ENCODE measurements at regions not wholly inside any gene's neighbourhood (a gene's known extent, or its start where the extent isn't known, plus 50 kb on each side); places are given as distances from the start of the nearest gene placed in this dataset.
A peak's percentile ranks its signal among the peaks of the same experiment; 100 is the strongest.

GRCh38 chr11:70543611-70544010 lies 145.3 kb downstream of the CTTN start:
- H3K36me3 ChIP-seq (replicated peaks; ENCODE audit: control insufficient read depth, insufficient read depth, low read length), result no peaks in the 10 kb centered on the region
- H3K27me3 ChIP-seq (ENCODE audit: control insufficient read depth, insufficient read depth, low read length), result no peaks in the 10 kb centered on the region
- no peak overlapping the region for H3K4me3 ChIP-seq (ENCODE audit: insufficient read depth, low read depth, low read length)
- DNase-seq, result peak; percentile 48

GRCh38 chr11:70544067-70544773 lies 145.9 kb downstream of the CTTN start:
- Histone ChIP-seq H3K4me3 (ENCODE audit: insufficient read depth, low read depth, low read length) (no peak overlapping the region), H3K36me3 (replicated peaks; ENCODE audit: control insufficient read depth, insufficient read depth, low read length) (no peaks in the 10 kb centered on the region), H3K27me3 (ENCODE audit: control insufficient read depth, insufficient read depth, low read length) (no peaks in the 10 kb centered on the region)
- peak; percentile 63 for DNase-seq

- peak; percentile 92 for DNase-seq
- Histone ChIP-seq H3K36me3 (replicated peaks; ENCODE audit: control insufficient read depth, insufficient read depth, low read length) (no peaks in the 10 kb centered on the region), H3K4me3 (ENCODE audit: insufficient read depth, low read depth, low read length) (no peak overlapping the region), H3K27me3 (ENCODE audit: control insufficient read depth, insufficient read depth, low read length) (no peaks in the 10 kb centered on the region)
Observed at GRCh38 chr11:70544774-70545609, 146.7 kb downstream of the CTTN start.

GRCh38 chr11:70545610-70545912 lies 147.2 kb downstream of the CTTN start:
- Histone ChIP-seq H3K27me3 (ENCODE audit: control insufficient read depth, insufficient read depth, low read length) (no peaks in the 10 kb centered on the region), H3K36me3 (replicated peaks; ENCODE audit: control insufficient read depth, insufficient read depth, low read length) (no peaks in the 10 kb centered on the region)
- DNase-seq, result peak; percentile 54

GRCh38 chr11:70546191-70546940 lies 148.0 kb downstream of the CTTN start:
- peak; percentile 77 for DNase-seq
- no peaks in the 10 kb centered on the region for H3K27me3 ChIP-seq (ENCODE audit: control insufficient read depth, insufficient read depth, low read length)
- H3K36me3 ChIP-seq (replicated peaks; ENCODE audit: control insufficient read depth, insufficient read depth, low read length), result no peaks in the 10 kb centered on the region
- H3K4me3 ChIP-seq (ENCODE audit: insufficient read depth, low read depth, low read length), result no peak overlapping the region

More at GRCh38 chr11:70545610-70545912, 147.2 kb downstream of the CTTN start:
- H3K4me3 ChIP-seq (ENCODE audit: insufficient read depth, low read depth, low read length), result no peak overlapping the region

- Histone ChIP-seq H3K27me3 (ENCODE audit: control insufficient read depth, insufficient read depth, low read length) (no peaks in the 10 kb centered on the region), H3K36me3 (replicated peaks; ENCODE audit: control insufficient read depth, insufficient read depth, low read length) (no peaks in the 10 kb centered on the region), H3K4me3 (ENCODE audit: insufficient read depth, low read depth, low read length) (no peak overlapping the region)
- no peak for DNase-seq
Observed at GRCh38 chr11:70547386-70547785, 149.1 kb downstream of the CTTN start.

- no peaks in the 10 kb centered on the region for H3K36me3 ChIP-seq (replicated peaks; ENCODE audit: control insufficient read depth, insufficient read depth, low read length)
- no peak overlapping the region for H3K4me3 ChIP-seq (ENCODE audit: insufficient read depth, low read depth, low read length)
- no peaks in the 10 kb centered on the region for H3K27me3 ChIP-seq (ENCODE audit: control insufficient read depth, insufficient read depth, low read length)
- DNase-seq, result peak; percentile 67
Observed at GRCh38 chr11:70547821-70548670, 149.7 kb downstream of the CTTN start.

GRCh38 chr11:70548976-70549375 lies 150.6 kb downstream of the CTTN start:
- no peaks in the 10 kb centered on the region for H3K36me3 ChIP-seq (replicated peaks; ENCODE audit: control insufficient read depth, insufficient read depth, low read length)
- H3K4me3 ChIP-seq (ENCODE audit: insufficient read depth, low read depth, low read length), result no peak overlapping the region
- DNase-seq, result peak; percentile 60
- no peaks in the 10 kb centered on the region for H3K27me3 ChIP-seq (ENCODE audit: control insufficient read depth, insufficient read depth, low read length)

- no peak overlapping the region for H3K4me3 ChIP-seq (ENCODE audit: insufficient read depth, low read depth, low read length)
- no peaks in the 10 kb centered on the region for H3K36me3 ChIP-seq (replicated peaks; ENCODE audit: control insufficient read depth, insufficient read depth, low read length)
- no peaks in the 10 kb centered on the region for H3K27me3 ChIP-seq (ENCODE audit: control insufficient read depth, insufficient read depth, low read length)
- peak; percentile 37 for DNase-seq
Observed at GRCh38 chr11:70549386-70549785, 151.1 kb downstream of the CTTN start.

GRCh38 chr11:70549796-70550195 lies 151.5 kb downstream of the CTTN start:
- DNase-seq, result no peak
- no peaks in the 10 kb centered on the region for H3K27me3 ChIP-seq (ENCODE audit: control insufficient read depth, insufficient read depth, low read length)
- no peak overlapping the region for H3K4me3 ChIP-seq (ENCODE audit: insufficient read depth, low read depth, low read length)
- no peaks in the 10 kb centered on the region for H3K36me3 ChIP-seq (replicated peaks; ENCODE audit: control insufficient read depth, insufficient read depth, low read length)

GRCh38 chr11:70550456-70551195 lies 152.3 kb downstream of the CTTN start:
- H3K27me3 ChIP-seq (ENCODE audit: control insufficient read depth, insufficient read depth, low read length), result no peaks in the 10 kb centered on the region

GRCh38 chr11:70551351-70552166 lies 153.2 kb downstream of the CTTN start:
- peak; percentile 69 for DNase-seq
- Histone ChIP-seq H3K4me3 (ENCODE audit: insufficient read depth, low read depth, low read length) (no peak overlapping the region), H3K36me3 (replicated peaks; ENCODE audit: control insufficient read depth, insufficient read depth, low read length) (no peaks in the 10 kb centered on the region), H3K27me3 (ENCODE audit: control insufficient read depth, insufficient read depth, low read length) (no peaks in the 10 kb centered on the region)

More at GRCh38 chr11:70550456-70551195, 152.3 kb downstream of the CTTN start:
- Histone ChIP-seq H3K36me3 (replicated peaks; ENCODE audit: control insufficient read depth, insufficient read depth, low read length) (no peaks in the 10 kb centered on the region), H3K4me3 (ENCODE audit: insufficient read depth, low read depth, low read length) (no peak overlapping the region)
- peak; percentile 48 for DNase-seq

Measured in H7 (cell line).